ENCODE measurements at regions not wholly inside any gene's neighbourhood (a gene's known extent, or its start where the extent isn't known, plus 50 kb on each side); places are given as distances from the start of the nearest gene placed in this dataset.

- 87% methylated on average over 5 of the region's 5 CpGs for WGBS
- H3K4me3 ChIP-seq (ENCODE audit: low read length in 2 of 2), result no peak overlapping the region
- peaks cover 0 to 7% of the 10 kb centered on the region in 2 donors for H3K9me3 ChIP-seq (ENCODE audit: control insufficient read depth in 2 of 2, insufficient read depth in 1 of 2, low read length in 1 of 2)
- no peaks in the 10 kb centered on the region for H3K36me3 ChIP-seq (ENCODE audit: control insufficient read depth in 2 of 2, insufficient read depth in 2 of 2, low read length in 1 of 2)
- H3K27ac ChIP-seq (ENCODE audit: low read depth in 1 of 2, low read length in 1 of 2), result no peak overlapping the region
- H3K4me1 ChIP-seq (ENCODE audit: control insufficient read depth in 2 of 2, insufficient read depth in 2 of 2, low read length in 2 of 2), result no peaks in the 10 kb centered on the region
- H3K27me3 ChIP-seq (ENCODE audit: control insufficient read depth in 2 of 2, insufficient read depth in 1 of 2, low read length in 1 of 2), result no peaks in the 10 kb centered on the region
- DNase-seq (ENCODE audit: low read depth in 6 of 9, low spot score in 9 of 9), result no peak
Observed at GRCh38 chr10:10094691-10095090, 923.0 kb upstream of the CELF2 start.

GRCh38 chr10:10096296-10096695, 921.4 kb upstream of the CELF2 start:
- DNase-seq (ENCODE audit: low read depth in 6 of 9, low spot score in 9 of 9), result no peak

GRCh38 chr10:10096898-10097297, 920.8 kb upstream of the CELF2 start:
- H3K27me3 ChIP-seq (ENCODE audit: control insufficient read depth in 2 of 2, insufficient read depth in 1 of 2, low read length in 1 of 2), result no peaks in the 10 kb centered on the region
- no peaks in the 10 kb centered on the region for H3K4me1 ChIP-seq (ENCODE audit: control insufficient read depth in 2 of 2, insufficient read depth in 2 of 2, low read length in 2 of 2)
- no peak for DNase-seq (ENCODE audit: low read depth in 6 of 9, low spot score in 9 of 9)
- H3K36me3 ChIP-seq (ENCODE audit: control insufficient read depth in 2 of 2, insufficient read depth in 2 of 2, low read length in 1 of 2), result no peaks in the 10 kb centered on the region
- no peak overlapping the region for H3K27ac ChIP-seq (ENCODE audit: low read depth in 1 of 2, low read length in 1 of 2)
- H3K9me3 ChIP-seq (ENCODE audit: control insufficient read depth in 2 of 2, insufficient read depth in 1 of 2, low read length in 1 of 2), result peaks cover 0 to 7% of the 10 kb centered on the region in 2 donors
- 98% methylated on average over 3 of the region's 3 CpGs for WGBS
- H3K4me3 ChIP-seq (ENCODE audit: low read length in 2 of 2), result no peak overlapping the region

More at GRCh38 chr10:10096296-10096695, 921.4 kb upstream of the CELF2 start:
- Histone ChIP-seq H3K27me3 (ENCODE audit: control insufficient read depth in 2 of 2, insufficient read depth in 1 of 2, low read length in 1 of 2) (no peaks in the 10 kb centered on the region), H3K4me1 (ENCODE audit: control insufficient read depth in 2 of 2, insufficient read depth in 2 of 2, low read length in 2 of 2) (no peaks in the 10 kb centered on the region), H3K36me3 (ENCODE audit: control insufficient read depth in 2 of 2, insufficient read depth in 2 of 2, low read length in 1 of 2) (no peaks in the 10 kb centered on the region), H3K4me3 (ENCODE audit: low read length in 2 of 2) (no peak overlapping the region), H3K9me3 (ENCODE audit: control insufficient read depth in 2 of 2, insufficient read depth in 1 of 2, low read length in 1 of 2) (peaks cover 0 to 7% of the 10 kb centered on the region in 2 donors), H3K27ac (ENCODE audit: low read depth in 1 of 2, low read length in 1 of 2) (no peak overlapping the region)

GRCh38 chr10:10101106-10101505, 916.6 kb upstream of the CELF2 start:
- no peak overlapping the region for H3K27ac ChIP-seq (ENCODE audit: low read depth in 1 of 2, low read length in 1 of 2)
- WGBS, result 97% methylated on average over 5 of the region's 5 CpGs
- H3K27me3 ChIP-seq (ENCODE audit: control insufficient read depth in 2 of 2, insufficient read depth in 1 of 2, low read length in 1 of 2), result no peaks in the 10 kb centered on the region
- DNase-seq (ENCODE audit: low read depth in 6 of 9, low spot score in 9 of 9), result no peak
- H3K9me3 ChIP-seq (ENCODE audit: control insufficient read depth in 2 of 2, insufficient read depth in 1 of 2, low read length in 1 of 2), result no peaks in the 10 kb centered on the region
- H3K4me3 ChIP-seq (ENCODE audit: low read length in 2 of 2), result no peak overlapping the region
- H3K36me3 ChIP-seq (ENCODE audit: control insufficient read depth in 2 of 2, insufficient read depth in 2 of 2, low read length in 1 of 2), result no peaks in the 10 kb centered on the region
- H3K4me1 ChIP-seq (ENCODE audit: control insufficient read depth in 2 of 2, insufficient read depth in 2 of 2, low read length in 2 of 2), result no peaks in the 10 kb centered on the region

- H3K4me3 ChIP-seq (ENCODE audit: low read length in 2 of 2), result no peak overlapping the region
- 98% methylated on average over 5 of the region's 5 CpGs for WGBS
- no peaks in the 10 kb centered on the region for H3K27me3 ChIP-seq (ENCODE audit: control insufficient read depth in 2 of 2, insufficient read depth in 1 of 2, low read length in 1 of 2)
- H3K9me3 ChIP-seq (ENCODE audit: control insufficient read depth in 2 of 2, insufficient read depth in 1 of 2, low read length in 1 of 2), result no peaks in the 10 kb centered on the region
- DNase-seq (ENCODE audit: low read depth in 6 of 9, low spot score in 9 of 9), result no peak
- H3K36me3 ChIP-seq (ENCODE audit: control insufficient read depth in 2 of 2, insufficient read depth in 2 of 2, low read length in 1 of 2), result no peaks in the 10 kb centered on the region
- no peaks in the 10 kb centered on the region for H3K4me1 ChIP-seq (ENCODE audit: control insufficient read depth in 2 of 2, insufficient read depth in 2 of 2, low read length in 2 of 2)
- H3K27ac ChIP-seq (ENCODE audit: low read depth in 1 of 2, low read length in 1 of 2), result no peak overlapping the region
Observed at GRCh38 chr10:10110844-10111490, 906.7 kb upstream of the CELF2 start.

GRCh38 chr10:10118131-10118530, 899.5 kb upstream of the CELF2 start:
- no peaks in the 10 kb centered on the region for H3K27me3 ChIP-seq (ENCODE audit: control insufficient read depth in 2 of 2, insufficient read depth in 1 of 2, low read length in 1 of 2)
- no peak overlapping the region for H3K27ac ChIP-seq (ENCODE audit: low read depth in 1 of 2, low read length in 1 of 2)
- 99% methylated on average over 1 of the region's 1 CpG for WGBS
- no peak overlapping the region for H3K4me3 ChIP-seq (ENCODE audit: low read length in 2 of 2)
- no peaks in the 10 kb centered on the region for H3K36me3 ChIP-seq (ENCODE audit: control insufficient read depth in 2 of 2, insufficient read depth in 2 of 2, low read length in 1 of 2)
- no peak for DNase-seq (ENCODE audit: low read depth in 6 of 9, low spot score in 9 of 9)
- H3K4me1 ChIP-seq (ENCODE audit: control insufficient read depth in 2 of 2, insufficient read depth in 2 of 2, low read length in 2 of 2), result no peaks in the 10 kb centered on the region
- H3K9me3 ChIP-seq (ENCODE audit: control insufficient read depth in 2 of 2, insufficient read depth in 1 of 2, low read length in 1 of 2), result peaks cover 0 to 2% of the 10 kb centered on the region in 2 donors

- Histone ChIP-seq H3K4me1 (ENCODE audit: control insufficient read depth in 2 of 2, insufficient read depth in 2 of 2, low read length in 2 of 2) (no peaks in the 10 kb centered on the region), H3K27me3 (ENCODE audit: control insufficient read depth in 2 of 2, insufficient read depth in 1 of 2, low read length in 1 of 2) (no peaks in the 10 kb centered on the region), H3K27ac (ENCODE audit: low read depth in 1 of 2, low read length in 1 of 2) (no peak overlapping the region), H3K36me3 (ENCODE audit: control insufficient read depth in 2 of 2, insufficient read depth in 2 of 2, low read length in 1 of 2) (no peaks in the 10 kb centered on the region), H3K4me3 (ENCODE audit: low read length in 2 of 2) (no peak overlapping the region), H3K9me3 (ENCODE audit: control insufficient read depth in 2 of 2, insufficient read depth in 1 of 2, low read length in 1 of 2) (peaks cover 0 to 6% of the 10 kb centered on the region in 2 donors)
- 87% methylated on average over 3 of the region's 3 CpGs for WGBS
- DNase-seq (ENCODE audit: low read depth in 6 of 9, low spot score in 9 of 9), result no peak
Observed at GRCh38 chr10:10120671-10121070, 897.0 kb upstream of the CELF2 start.

GRCh38 chr10:10125676-10126075, 892.0 kb upstream of the CELF2 start:
- DNase-seq (ENCODE audit: low read depth in 6 of 9, low spot score in 9 of 9), result no peak
- WGBS, result 89% methylated on average over 4 of the region's 4 CpGs
- H3K27ac ChIP-seq (ENCODE audit: low read depth in 1 of 2, low read length in 1 of 2), result no peak overlapping the region

GRCh38 chr10:10126218-10126617, 891.5 kb upstream of the CELF2 start:
- H3K27me3 ChIP-seq (ENCODE audit: control insufficient read depth in 2 of 2, insufficient read depth in 1 of 2, low read length in 1 of 2), result no peaks in the 10 kb centered on the region
- H3K27ac ChIP-seq (ENCODE audit: low read depth in 1 of 2, low read length in 1 of 2), result no peak overlapping the region
- H3K4me3 ChIP-seq (ENCODE audit: low read length in 2 of 2), result no peak overlapping the region
- DNase-seq (ENCODE audit: low read depth in 6 of 9, low spot score in 9 of 9), result no peak
- H3K4me1 ChIP-seq (ENCODE audit: control insufficient read depth in 2 of 2, insufficient read depth in 2 of 2, low read length in 2 of 2), result no peaks in the 10 kb centered on the region
- 98% methylated on average over 3 of the region's 3 CpGs for WGBS
- H3K9me3 ChIP-seq (ENCODE audit: control insufficient read depth in 2 of 2, insufficient read depth in 1 of 2, low read length in 1 of 2), result peaks cover 0 to 7% of the 10 kb centered on the region in 2 donors
- no peaks in the 10 kb centered on the region for H3K36me3 ChIP-seq (ENCODE audit: control insufficient read depth in 2 of 2, insufficient read depth in 2 of 2, low read length in 1 of 2)

More at GRCh38 chr10:10125676-10126075, 892.0 kb upstream of the CELF2 start:
- H3K4me3 ChIP-seq (ENCODE audit: low read length in 2 of 2), result no peak overlapping the region
- H3K9me3 ChIP-seq (ENCODE audit: control insufficient read depth in 2 of 2, insufficient read depth in 1 of 2, low read length in 1 of 2), result peaks cover 0 to 7% of the 10 kb centered on the region in 2 donors
- no peaks in the 10 kb centered on the region for H3K4me1 ChIP-seq (ENCODE audit: control insufficient read depth in 2 of 2, insufficient read depth in 2 of 2, low read length in 2 of 2)
- no peaks in the 10 kb centered on the region for H3K36me3 ChIP-seq (ENCODE audit: control insufficient read depth in 2 of 2, insufficient read depth in 2 of 2, low read length in 1 of 2)
- H3K27me3 ChIP-seq (ENCODE audit: control insufficient read depth in 2 of 2, insufficient read depth in 1 of 2, low read length in 1 of 2), result no peaks in the 10 kb centered on the region
